H1 (cell line): ENCODE measurements at regions not wholly inside any gene's neighbourhood (a gene's known extent, or its start where the extent isn't known, plus 50 kb on each side); places are given as distances from the start of the nearest gene placed in this dataset.

Experiments
- CTCF ChIA-PET: fragments of 300-600 bp; sonication (Branson Sonifier 250); formaldehyde crosslinking; loops from one replicate; lab custom pipeline; 2021; ENCODE audit not compliant: partially characterized antibody; lab: Charles Lee
- POLR2A ChIA-PET: fragments of 300-600 bp; sonication (Branson Sonifier 250); formaldehyde crosslinking; loops from one replicate; lab custom pipeline; 2021; ENCODE audit warnings: inconsistent platforms; ENCODE audit not compliant: partially characterized antibody; lab: Charles Lee
- DNase-seq, 2 experiments: peaks; one replicate each; pipeline versions ENCODE4 v3.0.0 to v3.0.0-alpha.2; 2010 to 2022; ENCODE audit warnings: low spot score in 2 of 2, low read depth in 1 of 2, mixed read lengths in 1 of 2
- FAIRE-seq: peaks from 2 replicates; lab custom pipeline; 2011; peaks lifted over from hg19 to GRCh38; lab: Jason Lieb, UNC
- H2AFZ ChIP-seq: 2 replicates; pipeline ENCODE4 v1.8.1; 2012; ENCODE audit warnings: low read length, inconsistent platforms
- H2AK5ac ChIP-seq: 2 replicates; pipeline ENCODE4 v1.6.1; 2013; ENCODE audit warnings: low read depth, low read length
- H2BK120ac ChIP-seq: replicated peaks from 2 replicates; pipeline ENCODE3; 2013; ENCODE audit warnings: low read depth, low read length, inconsistent platforms
- H2BK12ac ChIP-seq: 2 replicates; pipeline ENCODE4 v1.6.1; 2013; ENCODE audit warnings: low read depth, low read length
- H2BK15ac ChIP-seq: 2 replicates; pipeline ENCODE4 v1.6.1; 2013; ENCODE audit warnings: low read length
- H2BK20ac ChIP-seq: 2 replicates; pipeline ENCODE4 v1.6.1; 2013; ENCODE audit warnings: low read length
- H2BK5ac ChIP-seq: 2 replicates; pipeline ENCODE4 v1.6.1; 2013; ENCODE audit warnings: low read depth, low read length
- H3K14ac ChIP-seq: 2 replicates; pipeline ENCODE4 v1.6.1; 2013; ENCODE audit warnings: inconsistent platforms; ENCODE audit not compliant: insufficient read length
- H3K18ac ChIP-seq: 2 replicates; pipeline ENCODE4 v1.6.1; 2013; ENCODE audit warnings: low read length; ENCODE audit errors: extremely low read depth
- H3K23ac ChIP-seq: 2 replicates; pipeline ENCODE4 v1.6.1; 2013; ENCODE audit warnings: inconsistent platforms; ENCODE audit not compliant: insufficient read length
- H3K23me2 ChIP-seq: 2 replicates; pipeline ENCODE4 v1.6.1; 2013; ENCODE audit warnings: low read depth, low read length
- H3K27ac ChIP-seq: 2 replicates; pipeline ENCODE4 v1.6.1; 2011; ENCODE audit warnings: low read depth, low read length, inconsistent platforms
- H3K27me3 ChIP-seq, 4 experiments: replicated peaks in 1 of 4; 1 replicate in 1 of 4; 2 replicates in 3 of 4; pipeline versions ENCODE4 v1.6.1 to v1.8.1; 2011 to 2013; ENCODE audit warnings: low read length in 3 of 4, mild to moderate bottlenecking in 3 of 4, inconsistent platforms in 2 of 4, mixed read lengths in 2 of 4, moderate library complexity in 1 of 4; ENCODE audit not compliant: control insufficient read depth in 3 of 4, insufficient read depth in 3 of 4; ENCODE audit errors: extremely low read depth in 1 of 4
- H3K36me3 ChIP-seq, 4 experiments: 2 replicates each; pipeline versions ENCODE4 v1.6.1 to v1.8.1; 2011 to 2013; ENCODE audit warnings: mild to moderate bottlenecking in 4 of 4, low read length in 3 of 4, moderate library complexity in 2 of 4, control low read depth in 1 of 4, inconsistent platforms in 1 of 4; ENCODE audit not compliant: insufficient read depth in 4 of 4, control insufficient read depth in 2 of 4
- H3K4ac ChIP-seq: replicated peaks from 2 replicates; pipeline ENCODE3; 2013; ENCODE audit warnings: low read length, low read depth, mixed read lengths, inconsistent platforms; ENCODE audit not compliant: insufficient read length
- H3K4me1 ChIP-seq, 4 experiments: replicated peaks in 1 of 4; 1 replicate in 1 of 4; 2 replicates in 3 of 4; pipeline versions ENCODE4 v1.6.1 to v1.8.1; 2011 to 2013; ENCODE audit warnings: low read length in 3 of 4, inconsistent platforms in 2 of 4, mixed read lengths in 1 of 4; ENCODE audit not compliant: insufficient read depth in 4 of 4, control insufficient read depth in 3 of 4
- H3K4me2 ChIP-seq, 2 experiments: 2 replicates each; pipeline versions ENCODE4 v1.6.1 to v1.8.1; 2011 to 2013; ENCODE audit warnings: low read depth in 2 of 2, low read length in 2 of 2, control low read depth in 1 of 2, inconsistent platforms in 1 of 2, mild to moderate bottlenecking in 1 of 2; ENCODE audit not compliant: insufficient read depth in 1 of 2
- H3K4me3 ChIP-seq, 4 experiments: fragments of 200-600, 300-600 bp in 1 of 4; sonication (generic), shearing (Covaris generic), sonication (Bioruptor Twin) in 1 of 4; 2 replicates each; pipeline versions ENCODE4 v1.5.1 to v1.8.1; 2011 to 2016; ENCODE audit warnings: low read length in 4 of 4, low read depth in 3 of 4, control low read depth in 2 of 4, inconsistent platforms in 2 of 4, mild to moderate bottlenecking in 2 of 4, mixed read lengths in 1 of 4, moderate library complexity in 1 of 4; ENCODE audit not compliant: insufficient read depth in 2 of 4; ENCODE audit errors: extremely low read depth in 1 of 4
- H3K56ac ChIP-seq: replicated peaks from 2 replicates; pipeline ENCODE3; 2013; ENCODE audit warnings: low read depth, mild to moderate bottlenecking, mixed read lengths, low read length, inconsistent platforms; ENCODE audit not compliant: insufficient read length
- H3K79me1 ChIP-seq: 2 replicates; pipeline ENCODE4 v1.6.1; 2013; ENCODE audit warnings: low read depth, low read length, control low read depth
- H3K79me2 ChIP-seq, 2 experiments: 2 replicates each; pipeline versions ENCODE4 v1.6.1 to v1.8.1; 2012 to 2013; ENCODE audit warnings: low read length in 2 of 2, mild to moderate bottlenecking in 2 of 2, inconsistent platforms in 1 of 2; ENCODE audit not compliant: insufficient read depth in 2 of 2, control insufficient read depth in 1 of 2
- H3K9ac ChIP-seq, 4 experiments: replicated peaks in 1 of 4; 1 replicate in 1 of 4; 2 replicates in 3 of 4; pipeline versions ENCODE4 v1.6.1 to v1.8.1; 2011 to 2013; ENCODE audit warnings: low read depth in 3 of 4, low read length in 3 of 4, control low read depth in 2 of 4, mild to moderate bottlenecking in 2 of 4, moderate library complexity in 2 of 4, inconsistent platforms in 1 of 4; ENCODE audit errors: extremely low read depth in 1 of 4
- H3K9me3 ChIP-seq, 2 experiments: 2 replicates each; pipeline versions ENCODE4 v1.6.1 to v1.8.1; 2012 to 2013; ENCODE audit warnings: mild to moderate bottlenecking in 2 of 2, moderate library complexity in 2 of 2, control low read depth in 1 of 2, inconsistent platforms in 1 of 2, low read depth in 1 of 2, low read length in 1 of 2, mixed read lengths in 1 of 2; ENCODE audit not compliant: insufficient read depth in 2 of 2
- H4K20me1 ChIP-seq, 2 experiments: replicated peaks in 1 of 2; 2 replicates each; pipeline versions ENCODE3 to v1.8.1; 2011 to 2013; ENCODE audit warnings: inconsistent platforms in 2 of 2, low read length in 2 of 2, mild to moderate bottlenecking in 1 of 2; ENCODE audit not compliant: insufficient read depth in 2 of 2, control insufficient read depth in 1 of 2
- H4K5ac ChIP-seq: 2 replicates; pipeline ENCODE4 v1.6.1; 2013; ENCODE audit warnings: low read length, low read depth, mixed read lengths, inconsistent platforms; ENCODE audit not compliant: insufficient read length
- H4K8ac ChIP-seq: 2 replicates; pipeline ENCODE4 v1.8.0; 2013; ENCODE audit warnings: mild to moderate bottlenecking, moderate library complexity, low read length, inconsistent platforms; ENCODE audit not compliant: insufficient read depth; ENCODE audit errors: extremely low read depth
- H4K91ac ChIP-seq: replicated peaks from 2 replicates; pipeline ENCODE3; 2013; ENCODE audit warnings: low read length, mixed read lengths, inconsistent platforms; ENCODE audit not compliant: insufficient read length
- BCL11A ChIP-seq, 2 experiments: IDR thresholded peaks; one replicate each; pipeline ENCODE4 v1.6.1; 2011; ENCODE audit warnings: low read depth in 2 of 2, low read length in 2 of 2, mild to moderate bottlenecking in 2 of 2
- CBX5 ChIP-seq: fragments of 300-800, 300-1000 bp; sonication (generic); IDR thresholded peaks from 2 replicates; pipeline ENCODE4 v1.7.1; 2016; ENCODE audit warnings: antibody characterized with exemption, low read length, low read depth
- CHD2 ChIP-seq: IDR thresholded peaks from 2 replicates; pipeline ENCODE4 v1.6.1; 2012; ENCODE audit warnings: low read length, improper control_type of control experiment
- CTBP2 ChIP-seq: IDR thresholded peaks from 2 replicates; pipeline ENCODE4 v1.7.0; 2011; ENCODE audit warnings: borderline replicate concordance, mild to moderate bottlenecking, moderate library complexity, mixed read lengths, low read length; ENCODE audit not compliant: insufficient read depth, insufficient read length
- GABPA ChIP-seq: IDR thresholded peaks from 2 replicates; pipeline ENCODE4 v1.6.1; 2011; ENCODE audit warnings: mild to moderate bottlenecking, low read length, moderate library complexity, borderline replicate concordance; ENCODE audit not compliant: insufficient read depth
- KDM1A ChIP-seq: fragments of 200-600, 300-600 bp; sonication (generic); IDR thresholded peaks from 2 replicates; pipeline ENCODE4 v1.7.1; 2016; ENCODE audit warnings: mild to moderate bottlenecking, low read length, borderline replicate concordance
- RAD21 ChIP-seq, 2 experiments: IDR thresholded peaks in 1 of 2; conservative IDR thresholded peaks in 1 of 2; 2 replicates each; pipeline ENCODE4 v1.6.1; 2011; ENCODE audit warnings: low read depth in 2 of 2, low read length in 2 of 2, improper control_type of control experiment in 1 of 2, inconsistent platforms in 1 of 2, mild to moderate bottlenecking in 1 of 2, moderate library complexity in 1 of 2
- SIN3A ChIP-seq, 2 experiments: IDR thresholded peaks in 1 of 2; conservative IDR thresholded peaks in 1 of 2; 2 replicates each; pipeline ENCODE4 v1.6.1; 2011 to 2012; ENCODE audit warnings: low read length in 2 of 2, improper control_type of control experiment in 1 of 2, low read depth in 1 of 2, mild to moderate bottlenecking in 1 of 2
- SP1 ChIP-seq: IDR thresholded peaks from 2 replicates; pipeline ENCODE4 v1.6.1; 2011; ENCODE audit warnings: low read depth, low read length
- SRF ChIP-seq: IDR thresholded peaks from 2 replicates; pipeline ENCODE4 v1.6.1; 2011; ENCODE audit warnings: mild to moderate bottlenecking, low read depth, low read length, moderate library complexity
- TAF7 ChIP-seq: optimal IDR thresholded peaks from 2 replicates; pipeline ENCODE3; 2011; ENCODE audit warnings: low read depth, mild to moderate bottlenecking, inconsistent platforms, low read length, moderate library complexity, borderline replicate concordance
- USF2 ChIP-seq: IDR thresholded peaks from 2 replicates; pipeline ENCODE4 v1.6.1; 2011; ENCODE audit warnings: low read length, improper control_type of control experiment
- WGBS, 2 experiments: shearing (Covaris generic) in 1 of 2; methylation state at CpG; one replicate each; pipeline versions ENCODE4 v1.1.6 to v1.1.7; 2013 to 2015; ENCODE audit warnings: low lambda C conversion rate in 2 of 2, mixed read lengths in 2 of 2, inconsistent platforms in 1 of 2, low coverage in 1 of 2, missing lambda C conversion rate in 1 of 2; ENCODE audit not compliant: insufficient replicate concordance in 2 of 2, insufficient coverage in 1 of 2, insufficient read length in 1 of 2; ENCODE audit errors: extremely low coverage in 1 of 2, missing lambda C conversion rate in 1 of 2; 5-methylcytosine and 5-hydroxymethylcytosine counted together

- Histone ChIP-seq H3K79me2 (no peaks in the 10 kb centered on the region), H3K23ac (no peak overlapping the region), H2BK15ac (no peak overlapping the region), H2AK5ac (no peak overlapping the region), H3K14ac (no peak overlapping the region), H3K4me3 (no peak overlapping the region), H2BK120ac (no peak overlapping the region), H3K27me3 (no peaks in the 10 kb centered on the region), H2BK12ac (no peak overlapping the region), H3K18ac (no peak overlapping the region), H3K56ac (no peak overlapping the region), H3K27ac (no peak overlapping the region), H3K9me3 (no peaks in the 10 kb centered on the region), H2BK20ac (no peak overlapping the region), H2BK5ac (no peak overlapping the region), H4K8ac (no peak overlapping the region), H3K23me2 (no peaks in the 10 kb centered on the region), H4K20me1 (no peaks in the 10 kb centered on the region), H2AFZ (no peak overlapping the region), H3K4ac (no peak overlapping the region), H3K9ac (no peak overlapping the region), H3K4me1 (no peaks in the 10 kb centered on the region), H4K91ac (no peak overlapping the region), H3K36me3 (no peaks in the 10 kb centered on the region), H3K4me2 (no peak overlapping the region), H4K5ac (no peak overlapping the region), H3K79me1 (no peaks in the 10 kb centered on the region)
- POLR2A ChIA-PET = no interaction called here
- WGBS, 2 experiments = 94% methylated on average over 2 of the region's 2 CpGs; no CpG with 5 or more reads in 1 of the 2 experiments
- DNase-seq (no peak), FAIRE-seq (no peak)
- CTCF ChIA-PET = no interaction called here
- TF ChIP-seq GABPA = no peak
- TF ChIP-seq CHD2 = no peak
- no peak for TF ChIP-seq KDM1A
- TF ChIP-seq CBX5 = no peak
- no peak for TF ChIP-seq SRF
- no peak for TF ChIP-seq TAF7
- TF ChIP-seq SP1 = no peak
- no peak for TF ChIP-seq SIN3A (conservative IDR thresholded peaks at IDR 0.05 in 1 of 2, IDR thresholded peaks at IDR 0.05 in 1 of 2; ENCODE audit: low read depth in 1 of 2, low read length in 2 of 2)
- TF ChIP-seq RAD21 (IDR thresholded peaks at IDR 0.05 in 1 of 2, conservative IDR thresholded peaks at IDR 0.05 in 1 of 2; ENCODE audit: low read depth in 2 of 2, low read length in 2 of 2) = no peak
- TF ChIP-seq USF2 = no peak
- TF ChIP-seq BCL11A (IDR thresholded peaks at IDR 0.05; ENCODE audit: low read depth in 2 of 2, low read length in 2 of 2) = no peak
- TF ChIP-seq CTBP2 = no peak
These were observed 909.9 kb upstream of the AMELY start for GRCh38 chrY:7821295-7822035.
